Upper lobe of left lung (tissue), 6 donors: ENCODE measurements at regions not wholly inside any gene's neighbourhood (a gene's known extent, or its start where the extent isn't known, plus 50 kb on each side); places are given as distances from the start of the nearest gene placed in this dataset.

Experiments
- ATAC-seq, 2 donors: fragments of 200-7000 bp; cut with Tn5 transposase; one replicate each; pipeline ENCODE4 v1.9.1; 2022; ENCODE audit warnings: mild to moderate bottlenecking in 2 of 2, moderate library complexity in 2 of 2; ENCODE audit not compliant: low FRiP score in 2 of 2
- DNase-seq, 2 donors: peaks; one replicate each; pipeline ENCODE4 v3.0.0-alpha.2; 2019 to 2020
- H3K27ac ChIP-seq, 4 donors: fragments of 200-600 bp; sonication (generic); one replicate each; pipeline ENCODE4 v1.5.1; 2016 to 2019
- H3K27me3 ChIP-seq, 4 donors: fragments of 200-600 bp; sonication (generic); one replicate each; pipeline ENCODE4 v1.5.1; 2017 to 2019
- H3K36me3 ChIP-seq, 4 donors: fragments of 200-600 bp; sonication (generic); one replicate each; pipeline ENCODE4 v1.5.1; 2016 to 2019
- H3K4me1 ChIP-seq, 4 donors: fragments of 200-600 bp; sonication (generic); one replicate each; pipeline ENCODE4 v1.5.1; 2018 to 2019
- H3K4me3 ChIP-seq, 4 donors: fragments of 200-600 bp; sonication (generic); one replicate each; pipeline ENCODE4 v1.5.1; 2017 to 2019; ENCODE audit warnings: mild to moderate bottlenecking in 2 of 4, moderate library complexity in 1 of 4
- H3K9me3 ChIP-seq, 4 donors: fragments of 200-600 bp; sonication (generic); one replicate each; pipeline ENCODE4 v1.5.1; 2018 to 2019
- CTCF ChIP-seq, 6 experiments: fragments of 450-650 bp in 4 of 6; fragments of 200-600 bp in 2 of 6; sonication (generic) in 2 of 6; IDR thresholded peaks; one replicate each; pipeline ENCODE4 v1.5.1; 2016 to 2019; ENCODE audit warnings: antibody characterized with exemption in 6 of 6
- EP300 ChIP-seq, 4 donors: sonication (generic); formaldehyde crosslinking; IDR thresholded peaks; one replicate each; pipeline ENCODE4 v1.5.1; 2017; ENCODE audit warnings: antibody characterized with exemption in 4 of 4, control low read depth in 2 of 4
- POLR2A ChIP-seq, 4 donors: fragments of 450-650 bp; IDR thresholded peaks; one replicate each; pipeline ENCODE4 v1.5.1; 2016 to 2017; ENCODE audit warnings: antibody characterized with exemption in 4 of 4, mild to moderate bottlenecking in 2 of 4
- POLR2AphosphoS5 ChIP-seq, 2 donors: sonication (generic); formaldehyde crosslinking; IDR thresholded peaks; one replicate each; pipeline ENCODE4 v1.5.1; 2017; ENCODE audit warnings: antibody characterized with exemption in 2 of 2
- WGBS, 2 donors: methylation state at CpG; one replicate each; pipeline ENCODE4 v1.1.5; 2017 to 2018; 5-methylcytosine and 5-hydroxymethylcytosine counted together
- donor health status: DM: no; HTN: no; CAD: no; lungs with moderate emphysema.
- donor health status: DM: no; HTN: yes; CAD: no; lungs with severe emphysema.

DNA sequence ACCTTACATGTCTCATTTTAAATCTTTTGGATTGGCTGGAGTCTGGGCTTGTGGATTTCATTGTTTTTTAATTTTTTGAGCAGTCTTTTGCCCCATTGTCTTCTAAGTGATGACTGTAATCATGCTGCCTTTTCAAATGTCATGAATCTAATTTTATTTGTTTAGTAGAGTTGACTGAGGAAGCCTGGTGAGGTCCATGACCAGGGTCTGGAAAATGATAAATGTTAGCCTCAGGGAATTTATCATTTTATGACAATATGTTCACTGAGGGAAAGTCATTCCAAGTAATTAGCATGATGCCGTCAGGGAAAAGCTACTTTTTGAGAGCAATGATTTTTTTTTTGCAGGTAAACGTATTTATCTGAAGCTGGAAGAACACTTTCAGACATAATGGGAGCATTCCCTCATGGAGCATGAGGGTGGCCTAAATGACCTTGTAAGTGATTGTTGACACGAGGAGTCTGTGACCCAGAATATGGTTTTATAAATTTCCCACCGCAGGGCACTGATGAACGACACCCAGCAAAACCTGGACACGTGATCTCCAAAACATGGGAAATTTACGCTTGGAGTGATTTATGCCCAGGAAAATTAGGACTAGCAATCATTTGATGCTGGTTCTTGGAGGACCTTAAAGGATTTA is 155.3 kb upstream of the NABP1 start:
- ATAC-seq = no peak
- H3K4me3 ChIP-seq = no peak overlapping the region
- no peaks in the 10 kb centered on the region for H3K36me3 ChIP-seq
- 78 to 83% methylated on average over 7 of the region's 7 CpGs for WGBS, 2 donors
- H3K27me3 ChIP-seq = no peaks in the 10 kb centered on the region
- H3K27ac ChIP-seq = no peak overlapping the region
- TF ChIP-seq POLR2AphosphoS5 (IDR thresholded peaks at IDR 0.05) (no peak), POLR2A (IDR thresholded peaks at IDR 0.05) (no peak), CTCF (IDR thresholded peaks at IDR 0.05) (no peak), EP300 (IDR thresholded peaks at IDR 0.05) (no peak)
- H3K9me3 ChIP-seq = no peaks in the 10 kb centered on the region
- no peak for DNase-seq
- H3K4me1 ChIP-seq = no peaks in the 10 kb centered on the region

- DNase-seq (no peak), ATAC-seq (no peak)
- Histone ChIP-seq H3K27ac (no peak overlapping the region), H3K4me1 (no peaks in the 10 kb centered on the region), H3K27me3 (no peaks in the 10 kb centered on the region), H3K36me3 (no peaks in the 10 kb centered on the region), H3K4me3 (no peak overlapping the region), H3K9me3 (no peaks in the 10 kb centered on the region)
- 88 to 96% methylated on average over 1 of the region's 1 CpG for WGBS, 2 donors
- TF ChIP-seq EP300 (IDR thresholded peaks at IDR 0.05) (no peak), POLR2AphosphoS5 (IDR thresholded peaks at IDR 0.05) (no peak), POLR2A (IDR thresholded peaks at IDR 0.05) (no peak), CTCF (IDR thresholded peaks at IDR 0.05) (no peak)
These were observed 151.8 kb upstream of the NABP1 start for GRCh38 chr2:191526091-191526490.

GRCh38 chr2:191526536-191526935 is 151.4 kb upstream of the NABP1 start:
- no peak overlapping the region for H3K4me3 ChIP-seq
- DNase-seq (no peak), ATAC-seq (no peak)
- WGBS, 2 donors = 68 to 81% methylated on average over 2 of the region's 2 CpGs
- no peaks in the 10 kb centered on the region for H3K4me1 ChIP-seq
- no peak for TF ChIP-seq POLR2AphosphoS5 (IDR thresholded peaks at IDR 0.05)
- no peak for TF ChIP-seq EP300 (IDR thresholded peaks at IDR 0.05)
- H3K27ac ChIP-seq = no peak overlapping the region
- no peaks in the 10 kb centered on the region for H3K27me3 ChIP-seq
- H3K36me3 ChIP-seq = no peaks in the 10 kb centered on the region
- no peaks in the 10 kb centered on the region for H3K9me3 ChIP-seq

- DNase-seq = no peak
- ATAC-seq = no peak
- no peak for TF ChIP-seq EP300 (IDR thresholded peaks at IDR 0.05)
- TF ChIP-seq POLR2AphosphoS5 (IDR thresholded peaks at IDR 0.05) = no peak
- no peak for TF ChIP-seq POLR2A (IDR thresholded peaks at IDR 0.05)
- TF ChIP-seq CTCF (IDR thresholded peaks at IDR 0.05) = no peak
- Histone ChIP-seq H3K4me3 (no peak overlapping the region), H3K9me3 (no peaks in the 10 kb centered on the region), H3K4me1 (no peaks in the 10 kb centered on the region), H3K27ac (no peak overlapping the region), H3K36me3 (no peaks in the 10 kb centered on the region), H3K27me3 (no peaks in the 10 kb centered on the region)
- 77 to 82% methylated on average over 3 of the region's 3 CpGs for WGBS, 2 donors
These were observed 150.9 kb upstream of the NABP1 start for GRCh38 chr2:191526953-191527556.

GRCh38 chr2:191530618-191531017 is 147.3 kb upstream of the NABP1 start:
- ATAC-seq (no peak), DNase-seq (no peak)
- Histone ChIP-seq H3K36me3 (no peaks in the 10 kb centered on the region), H3K27ac (no peak overlapping the region), H3K4me3 (no peak overlapping the region), H3K9me3 (no peaks in the 10 kb centered on the region), H3K4me1 (no peaks in the 10 kb centered on the region), H3K27me3 (no peaks in the 10 kb centered on the region)
- WGBS, 2 donors = 97 to 98% methylated on average over 1 of the region's 1 CpG
- no peak for TF ChIP-seq CTCF (IDR thresholded peaks at IDR 0.05)
- TF ChIP-seq EP300 (IDR thresholded peaks at IDR 0.05) = no peak
- no peak for TF ChIP-seq POLR2A (IDR thresholded peaks at IDR 0.05)
- TF ChIP-seq POLR2AphosphoS5 (IDR thresholded peaks at IDR 0.05) = no peak
